Fibroblast of mammary gland (primary cell): ENCODE measurements at regions not wholly inside any gene's neighbourhood (a gene's known extent, or its start where the extent isn't known, plus 50 kb on each side); places are given as distances from the start of the nearest gene placed in this dataset.

Source experiments
- DNase-seq: peaks from one replicate; pipeline ENCODE4 v3.0.0-alpha.2; 2010; ENCODE audit warnings: low read depth
- H3K4me3 ChIP-seq: 2 replicates; pipeline ENCODE4 v1.5.1; 2011; ENCODE audit warnings: low read depth, mild to moderate bottlenecking, low read length, moderate library complexity; ENCODE audit not compliant: control insufficient read depth
- TF ChIP-seq, protein P1 (sequence below): conservative IDR thresholded peaks from 2 replicates; pipeline ENCODE4 v1.5.1; 2011; ENCODE audit warnings: low read depth, low read length, inconsistent platforms; ENCODE audit not compliant: control insufficient read depth, insufficient read depth

DNA sequence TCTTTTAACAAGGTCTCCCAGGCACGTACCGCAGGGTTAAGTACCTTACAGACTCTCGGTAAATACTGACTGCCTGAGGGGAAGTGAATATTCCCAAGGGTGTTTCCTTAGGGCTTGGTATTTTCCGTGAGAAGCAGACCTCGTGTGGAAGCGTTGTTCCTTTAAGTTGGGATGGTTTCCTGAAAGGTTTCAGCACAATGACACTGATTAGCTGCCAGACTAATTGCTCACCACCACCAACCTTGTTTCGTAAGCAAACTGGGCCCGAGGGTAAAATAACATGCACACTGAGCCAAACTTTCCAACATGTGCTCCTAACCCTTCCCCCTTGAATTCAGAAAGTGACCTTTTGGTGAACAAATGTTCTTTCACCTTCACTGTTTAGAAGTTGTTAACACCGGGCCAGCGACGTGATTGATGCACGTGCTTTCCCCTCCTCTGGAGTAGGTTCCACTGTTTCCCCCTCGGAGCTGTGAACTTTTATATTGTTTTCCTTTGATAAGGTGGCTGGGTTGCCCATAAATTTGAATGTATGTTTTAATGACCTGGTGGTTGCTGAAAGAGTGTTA is 128.1 kb upstream of the RPS23 start:
- no peak overlapping the region for H3K4me3 ChIP-seq
- DNase-seq = peak; percentile 96
- TF ChIP-seq, protein P1, sequence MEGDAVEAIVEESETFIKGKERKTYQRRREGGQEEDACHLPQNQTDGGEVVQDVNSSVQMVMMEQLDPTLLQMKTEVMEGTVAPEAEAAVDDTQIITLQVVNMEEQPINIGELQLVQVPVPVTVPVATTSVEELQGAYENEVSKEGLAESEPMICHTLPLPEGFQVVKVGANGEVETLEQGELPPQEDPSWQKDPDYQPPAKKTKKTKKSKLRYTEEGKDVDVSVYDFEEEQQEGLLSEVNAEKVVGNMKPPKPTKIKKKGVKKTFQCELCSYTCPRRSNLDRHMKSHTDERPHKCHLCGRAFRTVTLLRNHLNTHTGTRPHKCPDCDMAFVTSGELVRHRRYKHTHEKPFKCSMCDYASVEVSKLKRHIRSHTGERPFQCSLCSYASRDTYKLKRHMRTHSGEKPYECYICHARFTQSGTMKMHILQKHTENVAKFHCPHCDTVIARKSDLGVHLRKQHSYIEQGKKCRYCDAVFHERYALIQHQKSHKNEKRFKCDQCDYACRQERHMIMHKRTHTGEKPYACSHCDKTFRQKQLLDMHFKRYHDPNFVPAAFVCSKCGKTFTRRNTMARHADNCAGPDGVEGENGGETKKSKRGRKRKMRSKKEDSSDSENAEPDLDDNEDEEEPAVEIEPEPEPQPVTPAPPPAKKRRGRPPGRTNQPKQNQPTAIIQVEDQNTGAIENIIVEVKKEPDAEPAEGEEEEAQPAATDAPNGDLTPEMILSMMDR = no peak

DNA sequence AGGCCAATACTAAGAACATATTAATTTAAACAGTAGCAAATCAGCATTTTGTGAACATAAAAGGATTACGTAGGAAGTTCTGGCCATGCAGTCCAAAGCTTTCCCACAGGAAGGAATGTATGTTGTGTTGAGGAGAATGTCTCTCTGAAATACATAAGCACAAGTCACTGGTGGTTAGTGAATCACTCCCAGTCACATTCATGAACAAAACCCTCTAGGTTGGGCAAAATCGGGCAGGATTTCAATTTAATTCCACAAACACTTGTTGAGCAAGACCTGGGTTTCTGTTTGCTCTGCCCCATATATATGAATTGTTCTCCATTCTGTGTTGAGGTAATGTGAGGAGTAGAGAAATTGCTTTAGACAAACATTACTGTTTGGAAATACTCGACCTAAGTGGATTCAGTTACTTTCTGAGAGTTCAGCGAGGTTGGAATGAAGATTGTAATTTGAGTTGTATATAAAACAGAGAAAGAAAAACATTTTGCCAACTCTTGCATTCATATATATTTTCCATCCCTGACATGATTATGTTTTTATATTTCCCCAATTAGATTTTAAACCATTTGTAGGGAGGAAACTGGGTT is 127.6 kb upstream of the RPS23 start:
- peak; percentile 100 for DNase-seq
- H3K4me3 ChIP-seq = no peak overlapping the region
- TF ChIP-seq, protein P1 = no peak

DNA sequence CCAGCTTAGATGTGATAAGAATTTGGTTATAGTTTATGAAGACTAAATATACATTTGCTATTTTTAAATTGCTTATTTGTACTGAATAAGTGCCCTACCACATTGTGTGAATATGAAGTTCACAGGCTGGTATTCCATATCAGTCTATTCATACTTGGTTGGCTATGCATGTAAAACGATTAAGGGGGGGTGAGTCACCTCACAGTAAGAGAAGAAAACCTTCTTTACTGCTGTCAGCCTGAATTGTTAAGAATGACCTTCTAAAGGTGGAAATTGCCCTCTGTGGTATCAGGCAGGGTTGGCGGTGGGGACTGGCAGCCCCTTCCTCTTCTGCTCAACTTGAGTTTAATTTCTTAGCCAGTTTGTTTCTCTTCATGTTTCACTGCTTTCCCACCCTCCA is 127.0 kb upstream of the RPS23 start:
- no peak overlapping the region for H3K4me3 ChIP-seq
- TF ChIP-seq, protein P1 = no peak
- peak; percentile 80 for DNase-seq

DNA sequence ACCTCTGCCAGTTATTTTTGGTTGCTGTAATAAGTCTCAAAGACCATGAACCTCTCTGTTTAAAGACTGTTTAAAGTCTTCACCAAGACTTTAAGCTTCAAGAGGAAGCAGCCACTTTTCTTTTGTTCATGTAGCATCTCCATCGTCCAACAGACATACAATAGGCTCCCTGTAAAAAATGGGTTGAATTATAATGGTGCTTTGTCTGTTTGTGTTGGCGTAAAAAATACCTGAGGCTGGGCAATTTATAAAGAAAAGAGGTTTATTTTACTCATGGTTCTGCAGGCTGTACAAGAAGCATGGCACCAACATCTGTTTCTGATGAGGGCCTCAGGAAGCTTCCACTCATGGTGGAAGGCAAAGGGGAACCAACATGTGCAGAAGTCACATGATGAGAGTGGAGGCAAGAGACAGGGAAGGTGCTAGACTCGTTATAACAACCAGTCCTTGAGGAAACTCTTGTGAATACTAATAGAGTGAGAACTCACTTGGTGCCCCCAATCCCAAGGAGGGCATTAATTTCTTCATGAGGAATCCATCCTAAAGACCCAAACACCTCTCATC is 126.3 kb upstream of the RPS23 start:
- H3K4me3 ChIP-seq = no peak overlapping the region
- no peak for DNase-seq
- TF ChIP-seq, protein P1 = no peak

DNA sequence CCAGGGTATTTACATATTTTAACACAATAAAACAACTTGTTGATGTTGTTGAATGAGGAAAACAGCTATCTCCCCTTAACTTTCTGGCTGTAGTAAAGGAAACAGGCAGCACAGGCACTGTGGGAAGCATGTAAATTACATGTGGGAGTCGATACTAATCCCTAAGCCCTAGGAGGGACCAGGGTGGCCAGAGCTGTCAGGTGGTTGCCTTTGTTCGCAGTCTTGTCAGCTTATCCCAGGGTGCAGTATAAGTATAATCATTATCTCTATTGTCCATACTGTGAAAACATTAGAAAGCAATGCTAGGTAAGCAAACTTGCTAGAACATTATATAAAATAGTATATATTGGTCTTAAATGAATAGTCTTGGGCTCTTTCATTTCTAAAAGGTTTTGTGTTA is 125.6 kb upstream of the RPS23 start:
- H3K4me3 ChIP-seq = no peak overlapping the region
- DNase-seq = no peak
- TF ChIP-seq, protein P1 = no peak

DNA sequence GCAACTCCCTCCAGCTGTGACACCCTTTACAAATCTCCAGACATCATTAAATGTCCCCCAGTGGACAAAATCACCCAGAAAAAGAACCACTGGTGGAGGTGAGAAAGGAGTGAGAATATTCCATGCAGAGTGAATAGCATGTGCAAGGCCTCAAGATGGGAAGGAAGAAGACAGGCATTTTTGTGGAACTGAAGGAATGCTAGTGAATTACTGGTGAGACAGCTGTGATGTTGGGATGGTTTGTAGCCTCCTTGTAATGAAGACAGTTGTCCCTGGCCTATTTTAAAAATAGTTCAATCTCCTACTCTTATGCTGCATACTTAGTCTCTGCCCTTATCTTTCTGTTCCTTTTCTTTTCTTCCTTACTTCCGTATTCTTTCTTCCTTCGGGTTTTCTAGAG is 124.9 kb upstream of the RPS23 start:
- TF ChIP-seq, protein P1 = no peak
- no peak for DNase-seq
- H3K4me3 ChIP-seq = no peak overlapping the region
